Naive thymus-derived CD8-positive, alpha-beta T cell (primary cell): ENCODE measurements at regions not wholly inside any gene's neighbourhood (a gene's known extent, or its start where the extent isn't known, plus 50 kb on each side); places are given as distances from the start of the nearest gene placed in this dataset.

ENCODE experiments used
- ATAC-seq, 2 donors: fragments of 150-1000 bp; cut with Tn5 transposase in 1 of 2; sonication (Bioruptor Pico), chemical (Tn5 transposase) in 1 of 2; 1 replicate in 1 of 2; 2 replicates in 1 of 2; pipeline ENCODE4 v1.10.0; 2021; ENCODE audit warnings: mild to moderate bottlenecking in 2 of 2, moderate library complexity in 2 of 2
- POLR2A ChIA-PET: fragments of 350-600 bp; sonication (Branson Sonifier 250); formaldehyde crosslinking; loops from one replicate; lab custom pipeline; 2021; ENCODE audit warnings: antibody characterized with exemption; lab: Charles Lee
- DNase-seq, 10 donors: peaks; one replicate each; pipeline versions ENCODE4 v3.0.0 to v3.0.0-alpha.2; 2020 to 2022
- H3K27ac Mint-ChIP-seq, 10 donors: one replicate each; pipeline ENCODE4 v1.8.0; 2020 to 2022; ENCODE audit warnings: mild to moderate bottlenecking in 10 of 10, mixed read lengths in 10 of 10, moderate library complexity in 4 of 10, inconsistent platforms in 1 of 10
- H3K27me3 Mint-ChIP-seq, 5 donors: one replicate each; pipeline ENCODE4 v1.8.0; 2021 to 2022; ENCODE audit warnings: mixed read lengths in 5 of 5
- H3K36me3 Mint-ChIP-seq, 3 donors: one replicate each; pipeline ENCODE4 v1.8.0; 2020 to 2022; ENCODE audit warnings: mixed read lengths in 3 of 3, mild to moderate bottlenecking in 2 of 3, inconsistent platforms in 1 of 3
- H3K4me1 Mint-ChIP-seq, 4 donors: one replicate each; pipeline ENCODE4 v1.8.0; 2021 to 2022; ENCODE audit warnings: mixed read lengths in 4 of 4
- H3K4me3 Mint-ChIP-seq, 10 donors: one replicate each; pipeline ENCODE4 v1.8.0; 2020 to 2022; ENCODE audit warnings: mild to moderate bottlenecking in 10 of 10, mixed read lengths in 10 of 10, moderate library complexity in 6 of 10, inconsistent platforms in 1 of 10
- H3K9me3 Mint-ChIP-seq, 9 donors: one replicate each; pipeline ENCODE4 v1.8.0; 2020 to 2022; ENCODE audit warnings: mixed read lengths in 9 of 9, mild to moderate bottlenecking in 3 of 9, inconsistent platforms in 1 of 9, moderate library complexity in 1 of 9

DNA sequence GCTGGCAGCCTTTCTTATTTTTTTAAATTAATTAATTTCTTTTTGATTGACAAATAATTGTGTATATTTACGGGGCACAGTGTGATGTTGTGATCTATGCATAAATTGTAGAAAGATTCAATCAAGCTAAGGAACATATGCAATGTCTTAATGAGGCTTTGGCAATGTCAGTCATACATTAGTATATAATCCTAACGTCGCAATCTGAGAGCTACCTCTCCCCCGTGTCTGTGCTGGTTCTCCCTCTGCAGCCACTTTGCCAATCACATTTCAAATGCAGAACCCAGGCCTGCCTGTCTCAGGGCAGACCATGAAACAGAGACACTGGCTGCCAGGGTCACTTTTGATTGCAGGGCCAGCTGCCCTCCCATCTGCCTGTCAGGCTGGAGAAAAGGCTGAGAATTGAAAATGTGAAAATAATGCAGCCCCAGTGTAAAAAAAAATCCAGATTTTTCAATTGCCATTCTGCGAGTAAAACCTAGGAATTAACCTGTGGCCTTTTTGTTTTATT, 56.3 kb downstream of the SLC24A2 start:
- H3K36me3 Mint-ChIP-seq = no peaks in the 10 kb centered on the region
- no peak overlapping the region for H3K4me3 Mint-ChIP-seq
- no peak for ATAC-seq
- no peak overlapping the region for H3K27ac Mint-ChIP-seq
- POLR2A ChIA-PET = no interaction called here
- DNase-seq = no peak
- H3K4me1 Mint-ChIP-seq = no peaks in the 10 kb centered on the region
- peaks cover 0 to 15% (median 3%) of the 10 kb centered on the region in 5 donors for H3K27me3 Mint-ChIP-seq
- peaks cover 0 to 3% (median 0%) of the 10 kb centered on the region in 9 donors for H3K9me3 Mint-ChIP-seq

GRCh38 chr9:19728101-19728500, 60.7 kb downstream of the SLC24A2 start:
- Mint-ChIP-seq H3K27me3 (peaks cover 0 to 7% (median 0%) of the 10 kb centered on the region in 5 donors), H3K27ac (peak overlapping the region in 1 of 10 donors; percentile 15), H3K36me3 (no peaks in the 10 kb centered on the region), H3K4me1 (no peaks in the 10 kb centered on the region), H3K4me3 (no peak overlapping the region), H3K9me3 (no peaks in the 10 kb centered on the region)
- ATAC-seq = no peak
- POLR2A ChIA-PET = no interaction called here
- DNase-seq = no peak

DNA sequence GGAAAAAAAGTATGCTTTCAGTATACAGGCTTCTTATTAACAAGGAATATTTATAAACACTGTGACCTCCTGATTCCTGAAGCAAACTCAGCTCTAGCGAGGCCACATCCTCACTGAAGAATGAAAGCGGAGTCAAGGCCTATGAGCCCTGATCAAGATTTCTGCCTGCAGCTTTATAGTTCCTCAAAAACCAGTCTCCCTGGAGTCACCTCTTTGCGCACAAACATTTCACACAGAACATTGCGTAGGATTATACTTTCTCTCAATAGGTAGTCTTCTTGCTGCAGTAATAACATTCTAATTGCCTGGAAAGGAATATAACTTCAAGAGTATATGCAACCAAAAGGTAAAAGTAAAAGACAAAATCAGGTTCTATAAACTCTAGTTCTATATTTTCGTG, 62.9 kb downstream of the SLC24A2 start:
- no peak for ATAC-seq

GRCh38 chr9:19720377-19720776, 68.5 kb downstream of the SLC24A2 start:
- H3K4me1 Mint-ChIP-seq = no peaks in the 10 kb centered on the region
- H3K36me3 Mint-ChIP-seq = no peaks in the 10 kb centered on the region
- H3K4me3 Mint-ChIP-seq = no peak overlapping the region
- no peak for ATAC-seq
- H3K9me3 Mint-ChIP-seq = peaks cover 0 to 2% (median 0%) of the 10 kb centered on the region in 9 donors
- POLR2A ChIA-PET = no interaction called here
- no peak for DNase-seq
- H3K27ac Mint-ChIP-seq = no peak overlapping the region
- peaks cover 0 to 8% (median 6%) of the 10 kb centered on the region in 5 donors for H3K27me3 Mint-ChIP-seq

More for the DNA sequence above, 62.9 kb downstream of the SLC24A2 start:
- Mint-ChIP-seq H3K4me1 (no peaks in the 10 kb centered on the region), H3K36me3 (no peaks in the 10 kb centered on the region), H3K4me3 (no peak overlapping the region), H3K9me3 (no peaks in the 10 kb centered on the region), H3K27ac (no peak overlapping the region), H3K27me3 (peaks cover 0 to 4% (median 0%) of the 10 kb centered on the region in 5 donors)
- DNase-seq = no peak
- POLR2A ChIA-PET = no interaction called here

DNA sequence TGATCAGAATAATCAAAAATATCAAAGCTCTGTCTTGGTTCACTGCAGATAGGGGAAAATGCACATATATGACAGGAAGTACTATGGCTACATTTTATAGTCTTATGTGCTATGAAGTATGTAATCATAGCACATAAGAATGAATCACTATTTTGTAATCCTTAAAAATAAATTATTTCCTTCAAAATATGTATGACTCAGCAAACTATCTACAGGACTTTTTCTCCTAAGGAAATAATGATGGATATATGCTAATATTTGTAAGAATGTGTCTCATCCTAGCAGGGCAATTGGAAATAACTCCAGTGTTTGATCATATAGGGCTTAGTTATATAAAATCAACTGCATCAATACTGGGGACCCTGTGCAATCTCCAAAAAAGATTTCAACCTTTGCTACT, 85.1 kb downstream of the SLC24A2 start:
- POLR2A ChIA-PET = no interaction called here
- H3K9me3 Mint-ChIP-seq = peaks cover 0 to 4% (median 0%) of the 10 kb centered on the region in 9 donors

GRCh38 chr9:19701991-19702390, 86.8 kb downstream of the SLC24A2 start:
- Mint-ChIP-seq H3K4me3 (no peak overlapping the region), H3K9me3 (peaks cover 0 to 3% (median 0%) of the 10 kb centered on the region in 9 donors), H3K27ac (no peak overlapping the region), H3K4me1 (no peaks in the 10 kb centered on the region), H3K27me3 (peaks cover 0 to 14% (median 4%) of the 10 kb centered on the region in 5 donors), H3K36me3 (no peaks in the 10 kb centered on the region)
- ATAC-seq (no peak), DNase-seq (no peak)
- POLR2A ChIA-PET = no interaction called here

More for the DNA sequence above, 85.1 kb downstream of the SLC24A2 start:
- peaks cover 0 to 14% (median 4%) of the 10 kb centered on the region in 5 donors for H3K27me3 Mint-ChIP-seq
- H3K27ac Mint-ChIP-seq = no peak overlapping the region
- no peaks in the 10 kb centered on the region for H3K36me3 Mint-ChIP-seq
- ATAC-seq (no peak), DNase-seq (no peak)
- H3K4me1 Mint-ChIP-seq = no peaks in the 10 kb centered on the region
- H3K4me3 Mint-ChIP-seq = no peak overlapping the region

DNA sequence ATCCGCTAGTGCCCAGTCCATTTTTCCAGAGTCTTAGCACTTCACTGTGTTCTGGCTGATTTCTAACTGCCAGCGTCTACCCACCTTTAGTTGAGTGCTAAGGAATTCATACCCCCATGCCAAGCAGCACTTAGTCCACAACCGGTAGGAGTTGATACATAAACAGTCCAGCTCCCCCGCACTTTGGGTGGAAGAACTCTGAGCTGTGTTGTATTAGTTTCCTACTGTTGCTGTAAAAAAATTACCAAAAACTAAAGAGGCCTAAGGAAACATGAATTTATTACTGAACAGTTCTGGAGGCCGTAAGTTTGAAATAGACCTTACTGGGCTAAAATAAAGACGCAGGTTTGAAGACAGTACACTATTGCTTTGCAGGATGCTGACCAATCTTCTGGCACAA, 87.6 kb downstream of the SLC24A2 start:
- POLR2A ChIA-PET = no interaction called here
- Mint-ChIP-seq H3K4me1 (no peaks in the 10 kb centered on the region), H3K9me3 (peaks cover 0 to 3% (median 0%) of the 10 kb centered on the region in 9 donors), H3K27ac (no peak overlapping the region), H3K36me3 (no peaks in the 10 kb centered on the region), H3K27me3 (peaks cover 0 to 14% (median 4%) of the 10 kb centered on the region in 5 donors), H3K4me3 (no peak overlapping the region)
- ATAC-seq (no peak), DNase-seq (no peak)

DNA sequence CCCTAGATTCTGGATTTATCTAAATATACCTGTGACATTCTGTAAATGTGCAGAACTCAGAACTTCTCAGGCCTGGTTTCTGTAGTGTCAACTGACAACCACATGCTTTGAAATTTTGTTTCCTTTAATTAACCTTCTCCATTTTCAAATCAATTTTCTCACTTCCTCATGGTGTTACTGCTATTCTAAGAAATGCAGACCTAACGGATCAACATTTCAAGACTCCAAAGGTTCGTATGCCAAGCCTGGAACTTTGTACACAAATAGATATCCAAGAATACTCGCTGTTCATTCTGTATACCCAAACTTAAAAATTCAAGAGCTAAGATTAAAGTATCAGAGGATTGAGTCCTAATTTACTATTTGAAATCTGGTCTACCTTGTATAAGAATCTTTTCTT, 88.1 kb downstream of the SLC24A2 start:
- Mint-ChIP-seq H3K27ac (no peak overlapping the region), H3K9me3 (peaks cover 0 to 3% (median 0%) of the 10 kb centered on the region in 9 donors), H3K4me3 (no peak overlapping the region), H3K27me3 (peaks cover 0 to 14% (median 4%) of the 10 kb centered on the region in 5 donors), H3K36me3 (no peaks in the 10 kb centered on the region), H3K4me1 (no peaks in the 10 kb centered on the region)
- ATAC-seq (no peak), DNase-seq (no peak)
- POLR2A ChIA-PET = no interaction called here

- no peak overlapping the region for H3K4me3 Mint-ChIP-seq
- POLR2A ChIA-PET = no interaction called here
Observed at GRCh38 chr9:19699756-19700155, 89.1 kb downstream of the SLC24A2 start.

GRCh38 chr9:19698960-19699359, 89.9 kb downstream of the SLC24A2 start:
- Mint-ChIP-seq H3K4me3 (no peak overlapping the region), H3K9me3 (peaks cover 0 to 1% (median 0%) of the 10 kb centered on the region in 9 donors)

More at GRCh38 chr9:19699756-19700155, 89.1 kb downstream of the SLC24A2 start:
- peaks cover 0 to 1% (median 0%) of the 10 kb centered on the region in 9 donors for H3K9me3 Mint-ChIP-seq
- H3K36me3 Mint-ChIP-seq = no peaks in the 10 kb centered on the region
- no peak overlapping the region for H3K27ac Mint-ChIP-seq
- DNase-seq (no peak), ATAC-seq (no peak)
- no peaks in the 10 kb centered on the region for H3K4me1 Mint-ChIP-seq
- peaks cover 0 to 14% (median 3%) of the 10 kb centered on the region in 5 donors for H3K27me3 Mint-ChIP-seq

DNA sequence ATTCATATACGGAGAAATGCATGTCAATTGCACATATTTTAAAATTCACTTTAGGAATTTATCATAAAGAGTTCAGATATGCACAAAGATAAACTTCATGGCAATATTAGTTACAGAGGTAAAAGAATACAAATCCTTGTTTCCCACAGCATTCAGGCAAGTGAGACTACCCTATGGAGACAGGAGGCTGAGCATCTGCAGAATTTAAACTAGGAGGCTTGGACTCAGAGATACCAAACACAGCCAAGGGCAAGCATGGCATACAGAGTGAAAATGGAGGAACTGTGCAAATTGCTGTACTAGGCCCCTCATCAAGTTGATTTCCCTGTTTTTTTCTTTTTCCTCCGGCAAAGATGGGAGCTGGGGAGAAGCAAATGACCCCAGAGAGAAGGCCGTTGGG, 94.2 kb downstream of the SLC24A2 start:
- Mint-ChIP-seq H3K36me3 (no peaks in the 10 kb centered on the region), H3K9me3 (peaks cover 0 to 6% (median 0%) of the 10 kb centered on the region in 9 donors), H3K27ac (no peak overlapping the region), H3K4me1 (no peaks in the 10 kb centered on the region), H3K4me3 (no peak overlapping the region), H3K27me3 (peaks cover 0 to 6% (median 0%) of the 10 kb centered on the region in 5 donors)
- ATAC-seq (no peak), DNase-seq (no peak)
- POLR2A ChIA-PET = no interaction called here

More at GRCh38 chr9:19698960-19699359, 89.9 kb downstream of the SLC24A2 start:
- Mint-ChIP-seq H3K27me3 (peaks cover 0 to 11% (median 3%) of the 10 kb centered on the region in 5 donors), H3K27ac (no peak overlapping the region), H3K4me1 (no peaks in the 10 kb centered on the region), H3K36me3 (no peaks in the 10 kb centered on the region)
- DNase-seq = no peak
- POLR2A ChIA-PET = no interaction called here
- no peak for ATAC-seq

DNA sequence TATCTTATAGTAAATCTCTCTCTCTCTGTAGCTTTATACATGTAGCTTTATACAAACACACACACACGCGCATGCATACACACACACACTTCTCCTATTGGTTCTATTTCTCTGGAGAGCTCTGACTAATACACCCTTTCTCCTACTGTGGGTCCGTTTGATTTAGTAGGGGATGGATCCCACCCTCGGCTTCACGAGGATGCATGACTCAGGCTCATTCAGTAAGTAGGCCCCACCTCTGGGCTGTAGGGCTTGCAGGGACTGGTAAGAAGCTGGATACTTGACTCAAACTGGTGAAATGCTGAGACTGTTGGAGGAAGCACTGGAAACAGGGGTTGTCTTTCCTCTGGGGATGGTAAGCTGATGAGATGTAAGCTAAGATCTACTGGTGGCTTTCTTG, 98.7 kb downstream of the SLC24A2 start:
- DNase-seq (no peak), ATAC-seq (no peak)
- Mint-ChIP-seq H3K36me3 (peaks cover 0 to 5% (median 0%) of the 10 kb centered on the region in 3 donors), H3K4me1 (no peaks in the 10 kb centered on the region), H3K27ac (no peak overlapping the region), H3K27me3 (peaks cover 0 to 10% (median 0%) of the 10 kb centered on the region in 5 donors), H3K4me3 (no peak overlapping the region), H3K9me3 (peaks cover under 1 to 24% (median 7%) of the 10 kb centered on the region in 9 donors)
- POLR2A ChIA-PET = no interaction called here

DNA sequence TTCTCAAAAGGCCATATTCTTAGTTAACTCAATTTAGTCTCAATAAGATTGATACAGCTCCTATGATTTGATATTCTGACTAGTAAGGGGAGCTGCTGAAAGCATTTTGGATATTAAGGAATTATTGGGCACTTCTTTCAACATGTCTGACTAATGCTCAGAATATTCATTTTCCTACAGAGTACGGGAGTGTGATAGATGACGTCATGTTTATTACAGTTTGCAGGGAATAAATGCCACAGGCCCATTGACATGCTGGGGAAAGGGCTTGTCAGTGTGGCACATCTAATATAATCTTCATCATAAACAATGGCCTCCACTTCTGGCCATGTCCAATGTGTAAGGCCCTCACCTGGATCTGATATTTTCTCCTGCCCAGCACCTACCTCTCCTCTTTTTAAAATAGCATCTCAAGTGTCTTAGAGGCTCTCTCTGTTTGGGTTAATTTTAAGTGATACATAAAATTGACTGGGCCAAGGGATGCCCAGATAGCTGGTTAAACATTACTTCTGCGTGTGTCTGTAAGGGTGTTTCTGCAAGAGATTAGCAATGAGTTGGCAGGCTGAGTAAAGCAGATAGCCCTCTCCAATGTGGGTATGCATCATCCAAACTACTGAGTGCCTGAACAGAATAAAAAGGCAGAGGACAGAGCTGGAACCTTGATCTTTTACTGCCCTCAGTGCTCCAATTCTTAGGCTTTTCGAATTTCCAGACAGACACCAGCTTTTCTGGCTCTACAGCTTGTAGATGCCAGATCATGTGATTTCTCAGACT, 99.3 kb downstream of the SLC24A2 start:
- Mint-ChIP-seq H3K27me3 (peaks cover 0 to 8% (median 0%) of the 10 kb centered on the region in 5 donors), H3K4me1 (no peaks in the 10 kb centered on the region), H3K27ac (no peak overlapping the region), H3K9me3 (peaks cover 3 to 30% (median 9%) of the 10 kb centered on the region in 9 donors), H3K4me3 (no peak overlapping the region), H3K36me3 (peaks cover 0 to 5% (median 0%) of the 10 kb centered on the region in 3 donors)
- POLR2A ChIA-PET = no interaction called here
- DNase-seq (no peak), ATAC-seq (no peak)
